Sigmoid colon (tissue), 6 donors: ENCODE measurements at regions not wholly inside any gene's neighbourhood (a gene's known extent, or its start where the extent isn't known, plus 50 kb on each side); places are given as distances from the start of the nearest gene placed in this dataset.

Experiments
- DNase-seq: peaks from one replicate; pipeline ENCODE4 v3.0.0-alpha.2; 2019
- H3K27ac ChIP-seq, 4 donors: fragments of 200-600 bp; sonication (generic); one replicate each; pipeline ENCODE4 v1.5.1; 2016 to 2019; ENCODE audit warnings: mild to moderate bottlenecking in 1 of 4
- H3K27me3 ChIP-seq, 3 donors: fragments of 200-600 bp; sonication (generic); one replicate each; pipeline ENCODE4 v1.5.1; 2019; ENCODE audit warnings: mild to moderate bottlenecking in 1 of 3
- H3K36me3 ChIP-seq, 4 donors: fragments of 200-600 bp; sonication (generic); one replicate each; pipeline ENCODE4 v1.5.1; 2016 to 2019
- H3K4me1 ChIP-seq, 4 donors: fragments of 200-600 bp; sonication (generic); one replicate each; pipeline ENCODE4 v1.5.1; 2017 to 2019
- H3K4me3 ChIP-seq, 4 donors: fragments of 200-600 bp; sonication (generic); one replicate each; pipeline ENCODE4 v1.5.1; 2017 to 2019; ENCODE audit warnings: mild to moderate bottlenecking in 2 of 4, moderate library complexity in 1 of 4
- H3K9me3 ChIP-seq, 4 donors: fragments of 200-600 bp in 3 of 4; sonication (generic) in 3 of 4; one replicate each; pipeline versions ENCODE4 v1.5.1 to v1.6.1; 2013 to 2019
- CTCF ChIP-seq, 4 experiments: fragments of 450-650 bp in 3 of 4; fragments of 200-600 bp in 1 of 4; IDR thresholded peaks; one replicate each; pipeline ENCODE4 v1.5.1; 2016 to 2019; ENCODE audit warnings: antibody characterized with exemption in 4 of 4, mild to moderate bottlenecking in 3 of 4, moderate library complexity in 2 of 4
- EP300 ChIP-seq, 4 donors: sonication (generic); formaldehyde crosslinking; IDR thresholded peaks; one replicate each; pipeline ENCODE4 v1.6.1; 2017; ENCODE audit warnings: antibody characterized with exemption in 4 of 4
- POLR2A ChIP-seq, 2 donors: fragments of 450-650 bp; IDR thresholded peaks; one replicate each; pipeline ENCODE4 v1.6.1; 2016; ENCODE audit warnings: antibody characterized with exemption in 2 of 2, mild to moderate bottlenecking in 2 of 2, moderate library complexity in 2 of 2
- POLR2AphosphoS5 ChIP-seq, 4 donors: sonication (generic); formaldehyde crosslinking; IDR thresholded peaks; one replicate each; pipeline ENCODE4 v1.6.1; 2017; ENCODE audit warnings: antibody characterized with exemption in 4 of 4
- WGBS, 2 donors: extraction: QIAGEN DNeasy Blood & Tissue Kit; methylation state at CpG; one replicate each; pipeline ENCODE4 v1.1.7; 2013; 5-methylcytosine and 5-hydroxymethylcytosine counted together
- intact Hi-C: fragments of 100-400 bp; cut with DNase I; formaldehyde crosslinking; loops from one replicate; pipeline ENCODE4 v1.15.1; 2023
- donor health status: healthy with polysubstance abuse.
- donor health status: healthy.

GRCh38 chr2:217407362-217407761, 547.5 kb upstream of the TNP1 start:
- intact Hi-C loops = no loop called here
- peaks cover 0 to 51% (median 44%) of the 10 kb centered on the region in 4 donors for H3K4me1 ChIP-seq
- no peak for DNase-seq
- H3K9me3 ChIP-seq = no peaks in the 10 kb centered on the region
- WGBS, 2 donors = 86 to 92% methylated on average over 3 of the region's 3 CpGs
- H3K27me3 ChIP-seq = no peaks in the 10 kb centered on the region
- TF ChIP-seq POLR2AphosphoS5 (IDR thresholded peaks at IDR 0.05) = no peak
- TF ChIP-seq EP300 (IDR thresholded peaks at IDR 0.05) = no peak
- no peak for TF ChIP-seq CTCF (IDR thresholded peaks at IDR 0.05)
- H3K36me3 ChIP-seq = no peaks in the 10 kb centered on the region
- no peak overlapping the region for H3K4me3 ChIP-seq
- no peak overlapping the region for H3K27ac ChIP-seq

GRCh38 chr2:217404236-217404760, 544.4 kb upstream of the TNP1 start:
- DNase-seq = no peak
- TF ChIP-seq CTCF (IDR thresholded peaks at IDR 0.05) (no peak), EP300 (IDR thresholded peaks at IDR 0.05) (no peak), POLR2A (IDR thresholded peaks at IDR 0.05) (no peak), POLR2AphosphoS5 (IDR thresholded peaks at IDR 0.05) (no peak)
- Histone ChIP-seq H3K4me3 (no peak overlapping the region), H3K9me3 (no peaks in the 10 kb centered on the region), H3K4me1 (peaks cover 0 to 29% (median 27%) of the 10 kb centered on the region in 4 donors), H3K27ac (peak overlapping the region in 3 of 4 donors; percentile 74 to 85 (median 80)), H3K36me3 (no peaks in the 10 kb centered on the region), H3K27me3 (no peaks in the 10 kb centered on the region)
- 60 to 72% methylated on average over 2 of the region's 2 CpGs for WGBS, 2 donors
- intact Hi-C loops = loop anchor here (5.0 kb wide), 1 partner anchor 712 kb away; no protein-coding TSS in a partner anchor

GRCh38 chr2:217402761-217403383, 543.0 kb upstream of the TNP1 start:
- TF ChIP-seq POLR2AphosphoS5 (IDR thresholded peaks at IDR 0.05) = peak; percentile 36 to 79 (median 72)
- peak in 1 of 4 donors; percentile 7 for TF ChIP-seq EP300 (IDR thresholded peaks at IDR 0.05)
- TF ChIP-seq CTCF (IDR thresholded peaks at IDR 0.05) = no peak
- TF ChIP-seq POLR2A (IDR thresholded peaks at IDR 0.05) = no peak
- Histone ChIP-seq H3K27ac (peak overlapping the region; percentile 72 to 85 (median 77)), H3K9me3 (no peaks in the 10 kb centered on the region), H3K4me3 (no peak overlapping the region), H3K4me1 (peaks cover 0 to 32% (median 29%) of the 10 kb centered on the region in 4 donors), H3K36me3 (no peaks in the 10 kb centered on the region), H3K27me3 (no peaks in the 10 kb centered on the region)
- intact Hi-C loops = loop anchor here (5.0 kb wide), 1 partner anchor 711 kb away; no protein-coding TSS in a partner anchor
- 25 to 48% methylated on average over 6 of the region's 6 CpGs for WGBS, 2 donors
- DNase-seq = peak; percentile 89

- intact Hi-C loops = loop anchor here (5.0 kb wide), 1 partner anchor 710 kb away; no protein-coding TSS in a partner anchor
- WGBS, 2 donors = 77 to 91% methylated on average over 3 of the region's 3 CpGs
- Histone ChIP-seq H3K9me3 (no peaks in the 10 kb centered on the region), H3K36me3 (no peaks in the 10 kb centered on the region), H3K4me1 (peaks cover 0 to 38% (median 32%) of the 10 kb centered on the region in 4 donors), H3K27ac (peak overlapping the region; percentile 72 to 85 (median 77)), H3K27me3 (no peaks in the 10 kb centered on the region), H3K4me3 (no peak overlapping the region)
- no peak for TF ChIP-seq POLR2AphosphoS5 (IDR thresholded peaks at IDR 0.05)
- DNase-seq = no peak
These were observed 542.3 kb upstream of the TNP1 start for GRCh38 chr2:217402144-217402543.

- H3K4me3 ChIP-seq = no peak overlapping the region
- H3K36me3 ChIP-seq = no peaks in the 10 kb centered on the region
- intact Hi-C loops = no loop called here
- TF ChIP-seq CTCF (IDR thresholded peaks at IDR 0.05) (no peak), POLR2A (IDR thresholded peaks at IDR 0.05) (no peak), EP300 (IDR thresholded peaks at IDR 0.05) (no peak), POLR2AphosphoS5 (IDR thresholded peaks at IDR 0.05) (no peak)
- peaks cover 0 to 58% (median 53%) of the 10 kb centered on the region in 4 donors for H3K4me1 ChIP-seq
- WGBS, 2 donors = 79 to 87% methylated on average over 5 of the region's 5 CpGs
- DNase-seq = no peak
- no peaks in the 10 kb centered on the region for H3K9me3 ChIP-seq
- H3K27ac ChIP-seq = peak overlapping the region in 1 of 4 donors; percentile 1
- no peaks in the 10 kb centered on the region for H3K27me3 ChIP-seq
These were observed 539.4 kb upstream of the TNP1 start for GRCh38 chr2:217399291-217399690.
